G401 (cell line): ENCODE measurements at regions not wholly inside any gene's neighbourhood (a gene's known extent, or its start where the extent isn't known, plus 50 kb on each side); places are given as distances from the start of the nearest gene placed in this dataset.
"Not testable (repeated sequence)": the region's sequence is repeated elsewhere in the genome, so short reads cannot be mapped to it uniquely, and the experiment has no call there.

ENCODE experiments used
- DNase-seq: peaks from one replicate; pipeline ENCODE4 v3.0.0-alpha.2; 2015; ENCODE audit warnings: low spot score
- in situ Hi-C: cut with HindIII; loops from 2 replicates; pipeline ENCODE4 v1.10.0; 2016; ENCODE audit warnings: low sequenced_read_pairs, mixed read lengths

DNA sequence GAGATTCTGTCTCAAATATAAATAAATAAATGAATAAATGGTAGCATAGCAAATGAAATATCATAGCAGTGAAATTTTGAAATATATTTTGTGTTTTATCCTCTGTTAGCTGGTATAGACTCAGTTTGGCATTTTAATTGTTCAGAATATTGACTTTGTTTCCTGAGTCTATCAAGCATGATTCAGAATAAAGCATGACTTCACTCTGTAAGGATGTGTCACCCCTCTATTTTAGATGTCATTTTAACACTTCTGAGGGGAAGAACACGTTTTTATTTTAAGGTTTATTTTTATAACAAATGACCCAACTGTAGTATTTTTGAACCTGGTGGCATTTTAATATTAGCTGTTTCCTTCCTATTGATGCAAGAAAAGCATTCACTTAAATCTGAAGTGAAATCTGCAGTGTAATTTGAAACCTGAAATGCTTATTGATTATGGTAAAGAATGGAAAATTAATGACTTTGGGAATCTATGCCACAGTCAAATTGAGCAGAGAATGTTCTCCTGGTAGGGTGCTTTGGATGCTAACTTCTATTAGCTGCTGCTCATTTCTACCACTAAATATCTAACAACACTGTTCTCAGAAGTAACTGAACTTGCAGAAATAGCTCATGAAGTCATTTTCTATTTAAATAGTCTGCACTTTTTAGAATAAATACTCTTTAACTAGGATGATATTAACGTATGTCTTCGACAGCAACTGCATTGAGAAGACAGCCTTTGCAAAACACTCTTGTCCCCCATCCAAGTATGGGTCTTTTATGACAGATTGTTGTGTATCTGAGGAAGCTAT, 114.2 kb downstream of the SOX4 start:
- in situ Hi-C loops: no loop called here
- no peak for DNase-seq

DNA sequence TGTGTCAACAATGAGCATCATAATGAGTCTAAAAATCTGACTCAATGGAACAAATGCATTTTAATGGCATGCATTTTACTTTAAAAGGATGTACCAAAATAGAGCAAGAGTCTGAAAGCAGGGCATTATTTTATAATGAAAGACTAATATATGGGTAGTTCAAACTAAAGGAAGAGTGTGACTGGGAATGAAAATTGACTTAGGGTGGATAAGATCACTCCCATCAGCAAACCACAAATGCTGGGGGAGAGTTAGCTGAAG, 114.7 kb downstream of the SOX4 start:
- in situ Hi-C loops: no loop called here
- no peak for DNase-seq

DNA sequence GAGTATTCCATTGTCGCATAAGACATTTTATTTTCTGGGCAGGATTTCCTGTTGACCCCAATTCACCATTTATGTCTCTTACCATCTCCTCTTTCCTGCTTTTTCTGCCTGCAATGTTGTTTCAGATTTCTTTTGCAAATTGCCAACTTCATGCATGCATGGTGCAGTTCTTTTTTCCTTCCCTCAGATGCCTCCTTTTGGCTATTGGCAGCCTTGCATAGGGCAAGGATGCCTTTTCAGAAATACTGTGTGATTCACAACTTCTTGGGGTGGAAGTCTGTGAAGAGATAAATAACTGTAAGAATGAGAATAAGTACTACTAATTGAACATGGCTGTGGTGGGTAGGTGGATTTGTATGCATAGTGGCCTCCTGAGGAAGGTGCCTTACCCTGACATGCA, 116.7 kb downstream of the SOX4 start:
- in situ Hi-C loops: no loop called here
- DNase-seq: no peak

DNA sequence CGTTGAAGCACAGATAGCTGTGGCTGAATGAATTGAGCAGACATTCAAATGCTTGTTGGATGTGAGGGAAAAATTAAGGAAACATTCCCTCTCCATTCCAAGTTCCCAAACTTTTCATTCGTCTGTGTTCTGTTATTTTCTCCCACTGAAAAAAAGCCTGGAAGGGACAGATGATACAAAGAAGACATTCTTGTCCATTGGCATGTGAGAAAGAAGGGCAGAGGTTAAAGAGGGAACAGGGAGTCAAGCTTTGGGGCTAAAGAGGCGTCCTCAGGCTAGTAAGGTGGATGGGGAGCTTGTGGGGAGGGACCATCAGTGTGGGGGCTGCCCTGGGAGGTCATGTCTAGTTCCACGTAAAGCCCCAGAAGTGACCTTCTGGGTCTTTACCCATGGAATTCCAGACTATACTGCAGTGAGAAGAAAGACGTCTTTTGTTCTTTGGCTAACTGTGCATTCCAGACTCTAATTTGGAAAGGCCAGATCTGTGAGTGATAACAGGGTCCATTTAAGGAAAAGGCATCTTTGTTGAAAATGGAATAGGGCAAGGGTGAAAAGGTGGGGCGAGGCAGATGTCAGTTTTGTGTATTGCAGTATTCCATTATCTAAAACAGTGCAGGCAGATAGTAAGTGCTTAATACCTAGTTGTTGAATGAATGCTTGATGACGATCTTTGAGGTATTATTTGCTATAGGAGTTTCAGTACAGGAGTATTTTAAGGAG, 117.5 kb downstream of the SOX4 start:
- in situ Hi-C loops: no loop called here
- no peak for DNase-seq

DNA sequence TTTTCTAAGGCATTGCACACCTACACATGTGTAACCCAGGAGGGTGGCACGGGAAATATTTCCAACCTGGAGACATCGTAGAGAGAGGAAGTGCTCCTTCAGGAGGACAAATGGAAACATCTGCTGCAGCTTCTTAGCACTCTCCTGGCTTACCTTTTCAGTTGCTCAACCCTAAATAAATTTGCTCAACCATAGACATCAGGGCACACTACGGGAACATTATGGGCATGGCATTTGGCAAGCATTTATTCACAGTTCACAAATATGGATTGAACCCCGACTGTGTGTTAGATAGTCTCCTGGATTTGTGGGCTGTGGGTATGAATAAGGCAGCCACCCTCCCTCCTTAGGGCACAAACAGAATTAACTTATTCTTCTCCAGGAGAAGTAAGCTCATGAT, 118.7 kb downstream of the SOX4 start:
- in situ Hi-C loops: no loop called here
- DNase-seq: no peak

DNA sequence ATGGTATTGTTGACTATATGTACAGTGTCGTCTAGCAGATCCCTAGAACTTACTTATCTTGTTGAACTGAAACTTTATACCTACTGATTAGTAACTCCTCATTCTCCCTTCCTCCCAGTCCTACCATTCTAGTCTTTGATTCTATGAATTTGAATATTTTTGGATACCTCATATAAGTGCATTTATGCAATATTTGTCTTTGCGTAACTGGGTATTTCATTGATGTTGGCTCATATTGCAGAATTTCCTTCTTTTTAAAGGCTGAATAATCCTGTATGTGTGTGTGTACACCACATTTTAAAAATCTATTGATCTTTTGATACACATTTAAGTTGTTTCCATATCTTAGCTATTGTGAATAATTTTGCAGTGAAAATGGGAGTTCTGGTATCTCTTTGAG, 119.9 kb downstream of the SOX4 start:
- in situ Hi-C loops: no loop called here
- no peak for DNase-seq

DNA sequence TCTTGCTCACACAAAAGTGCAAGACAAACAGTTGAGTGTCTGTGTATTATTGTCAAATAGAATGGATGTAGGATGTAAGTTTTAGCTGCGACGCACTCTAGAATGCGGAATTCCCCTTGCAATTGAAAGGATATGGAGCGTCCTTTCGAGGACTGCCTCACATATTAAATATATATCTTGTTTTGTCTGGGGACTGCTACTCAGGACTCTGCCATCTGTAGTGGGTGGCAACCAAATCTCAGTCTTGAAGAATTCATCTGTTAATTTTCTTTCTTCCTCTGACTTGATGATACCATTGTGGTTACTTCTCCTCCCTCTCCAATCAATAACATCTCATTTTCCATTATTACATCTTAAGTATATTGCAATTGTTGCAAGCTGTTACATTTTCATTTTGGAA, 121.6 kb downstream of the SOX4 start:
- in situ Hi-C loops: no loop called here
- no peak for DNase-seq

DNA sequence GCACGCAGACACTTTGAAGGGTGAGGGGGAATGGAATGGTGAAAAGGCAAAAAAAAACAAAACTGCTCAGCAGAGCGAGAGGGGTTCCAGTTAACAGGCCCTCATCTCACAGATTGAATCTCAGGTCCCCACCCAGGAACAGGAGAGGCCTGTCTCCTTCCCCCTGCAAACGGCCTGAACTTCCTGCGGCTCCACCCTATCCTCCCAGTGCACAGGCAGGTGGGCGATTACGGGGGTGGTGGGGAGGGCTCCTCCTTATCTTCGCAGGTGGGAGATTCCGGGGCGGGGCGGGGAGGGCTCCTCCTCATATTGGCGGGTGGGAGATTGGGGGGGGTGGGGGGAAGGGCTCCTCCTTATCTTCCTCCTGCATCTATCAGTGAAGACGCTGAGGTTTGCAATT, 129.0 kb downstream of the SOX4 start:
- no peak for DNase-seq
- in situ Hi-C loops: no loop called here

DNA sequence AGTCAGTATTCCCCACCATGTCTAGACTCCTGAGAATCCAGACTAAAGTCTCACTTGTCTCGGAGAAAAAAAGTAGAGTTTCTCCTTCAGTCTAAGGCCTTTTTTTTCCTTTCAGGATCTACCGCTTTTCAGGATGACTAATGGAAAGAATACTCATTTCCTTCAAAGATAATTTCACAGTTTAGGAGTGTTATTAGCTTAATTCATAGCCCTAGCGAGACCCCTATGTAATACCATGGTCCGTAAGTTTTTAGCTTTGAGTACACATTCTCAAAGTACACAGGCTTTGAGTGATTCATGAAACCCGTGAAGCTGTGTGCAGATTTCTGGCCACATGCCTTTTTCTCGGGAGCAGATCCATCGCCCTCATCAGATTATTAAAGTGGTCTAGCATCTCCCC, 133.1 kb downstream of the SOX4 start:
- in situ Hi-C loops: no loop called here
- DNase-seq: no peak

DNA sequence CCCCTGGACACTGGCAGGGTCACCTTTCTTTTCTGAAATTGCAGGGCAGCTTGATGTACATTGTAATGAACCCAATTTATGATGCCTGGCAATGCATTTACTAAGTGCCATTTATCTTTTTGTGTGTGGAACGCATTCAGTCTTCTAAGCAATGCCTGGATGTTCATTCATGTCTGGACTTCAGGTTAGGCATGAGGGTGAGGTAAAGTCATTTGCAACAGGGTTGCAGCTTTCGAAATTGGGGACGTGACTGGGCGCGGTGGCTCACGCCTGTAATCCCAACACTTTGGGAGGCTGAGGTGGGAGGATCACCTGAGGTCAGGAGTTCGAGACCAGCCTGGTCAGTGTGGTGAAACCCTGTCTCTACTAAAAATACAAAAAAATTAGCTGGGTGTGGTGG, 134.6 kb downstream of the SOX4 start:
- in situ Hi-C loops: no loop called here

DNA sequence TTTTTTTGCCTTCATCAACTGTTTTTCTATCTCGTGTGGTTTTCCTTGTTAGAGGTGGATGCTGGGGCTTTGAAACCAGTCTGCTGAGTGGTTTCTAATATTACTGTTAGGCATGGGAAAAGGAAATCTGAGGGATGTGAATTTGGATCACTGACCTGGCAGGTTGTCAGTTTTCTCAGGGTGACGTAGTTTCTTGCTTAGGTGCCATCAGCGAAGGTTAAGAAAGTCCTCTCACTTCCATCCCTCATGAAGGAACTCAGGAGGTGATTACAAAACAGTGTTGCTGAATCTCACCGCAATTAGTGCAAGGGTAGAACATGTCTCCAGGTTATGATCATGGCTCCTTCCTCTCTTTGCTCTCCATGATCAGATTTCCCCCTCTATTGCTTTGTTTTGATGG, 135.9 kb downstream of the SOX4 start:
- no peak for DNase-seq
- in situ Hi-C loops: no loop called here

More for the DNA sequence above, 134.6 kb downstream of the SOX4 start:
- no peak for DNase-seq

DNA sequence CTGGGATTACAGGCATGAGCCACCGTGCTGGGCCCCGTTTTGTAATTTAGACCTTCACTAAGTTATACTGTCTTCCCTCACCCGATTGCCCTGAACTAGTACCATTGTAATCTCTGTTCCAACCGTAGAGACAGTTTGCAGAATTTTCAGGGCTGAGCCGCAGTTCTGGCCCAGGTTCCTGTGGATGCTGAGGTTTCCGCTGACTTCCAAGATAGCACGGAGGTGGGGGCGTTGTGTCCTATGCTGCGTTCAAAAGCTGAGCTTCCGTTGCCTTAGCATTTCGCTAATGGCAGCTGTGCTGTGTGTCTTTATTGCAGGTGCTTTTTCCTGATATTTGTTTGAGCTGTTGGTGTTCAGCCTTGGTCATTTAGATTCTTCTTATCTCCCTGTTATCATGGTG, 137.0 kb downstream of the SOX4 start:
- in situ Hi-C loops: no loop called here
- no peak for DNase-seq

DNA sequence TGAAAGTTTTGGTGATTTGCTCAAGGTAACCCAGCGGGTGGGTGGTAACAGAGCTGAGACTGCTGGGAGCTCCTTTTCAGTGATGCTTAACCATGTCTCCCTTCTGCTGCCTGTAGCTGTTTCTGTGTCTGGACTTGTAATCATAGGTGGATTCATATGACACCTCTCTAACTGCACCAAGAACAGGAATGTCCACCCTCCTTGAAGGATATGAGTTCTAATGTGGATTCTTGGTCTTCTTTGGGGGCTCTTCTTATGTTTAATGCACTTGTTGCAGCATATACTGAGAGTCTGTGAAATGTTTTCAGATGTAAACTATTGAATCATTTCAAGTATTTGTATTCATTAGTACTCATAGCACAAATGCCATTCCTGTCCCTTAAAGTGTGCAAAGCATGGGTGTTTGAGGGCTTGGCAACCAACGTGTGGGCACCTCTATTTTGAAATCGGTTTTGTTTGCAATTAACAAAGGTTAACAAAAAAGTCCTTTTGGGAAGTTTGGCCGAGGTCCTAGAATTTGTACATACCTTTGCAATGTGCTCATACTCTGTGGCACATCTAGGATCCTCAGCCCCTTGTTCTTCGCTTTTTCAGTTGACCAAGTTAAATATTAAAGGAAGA, 138.0 kb downstream of the SOX4 start:
- in situ Hi-C loops: no loop called here
- DNase-seq: no peak

DNA sequence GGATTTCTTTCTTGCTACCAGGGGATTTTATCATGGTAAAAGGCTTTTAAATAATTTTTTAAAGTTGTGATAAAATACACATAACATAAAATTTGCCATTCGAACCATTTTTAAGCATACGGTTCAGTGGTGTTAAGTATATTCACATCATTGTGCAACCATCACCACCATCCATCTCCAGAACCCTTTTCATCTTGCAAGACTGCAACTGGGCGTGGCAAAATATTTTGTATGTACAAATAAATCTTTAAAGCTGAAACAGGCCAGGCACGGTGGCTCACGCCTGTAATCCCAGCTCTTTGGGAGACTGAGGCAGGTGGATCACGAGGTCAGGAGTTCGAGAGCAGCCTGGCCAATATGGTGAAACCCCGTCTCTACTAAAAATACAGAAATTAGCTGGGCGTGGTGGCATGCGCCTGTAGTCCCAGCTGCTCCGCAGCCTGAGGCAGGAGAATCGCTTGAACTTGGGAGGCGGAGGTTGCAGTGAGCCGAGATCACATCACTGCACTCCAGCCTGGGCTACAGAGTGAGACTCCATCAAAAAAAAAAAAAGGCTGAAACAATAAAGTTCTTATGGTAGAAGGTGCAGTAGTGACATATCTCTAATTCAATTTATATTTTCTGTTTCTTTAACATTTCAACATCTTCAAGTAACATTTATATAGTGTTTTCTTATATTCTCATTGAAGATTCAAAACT, 138.6 kb downstream of the SOX4 start:
- DNase-seq, in situ Hi-C loops: not testable (repeated sequence)

DNA sequence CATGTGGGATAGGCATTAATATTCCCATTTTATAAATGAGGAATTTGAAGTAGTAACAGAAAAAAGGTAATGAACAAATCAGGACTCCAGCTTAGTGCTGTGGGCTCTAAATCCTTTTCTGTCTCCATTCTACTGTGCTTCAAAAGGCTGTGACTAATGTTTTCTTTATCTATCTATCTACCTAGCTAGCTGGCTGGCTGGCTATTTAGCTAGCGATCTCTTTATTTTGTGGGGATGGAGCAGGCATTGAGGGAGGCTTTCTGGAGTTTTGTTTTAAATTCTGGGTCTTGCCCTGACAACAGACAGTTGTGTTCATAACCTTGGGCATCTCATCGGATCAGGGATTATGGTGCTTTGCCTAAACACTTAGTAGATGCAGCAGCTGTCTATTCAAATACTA, 139.2 kb downstream of the SOX4 start:
- no peak for DNase-seq
- in situ Hi-C loops: no loop called here

DNA sequence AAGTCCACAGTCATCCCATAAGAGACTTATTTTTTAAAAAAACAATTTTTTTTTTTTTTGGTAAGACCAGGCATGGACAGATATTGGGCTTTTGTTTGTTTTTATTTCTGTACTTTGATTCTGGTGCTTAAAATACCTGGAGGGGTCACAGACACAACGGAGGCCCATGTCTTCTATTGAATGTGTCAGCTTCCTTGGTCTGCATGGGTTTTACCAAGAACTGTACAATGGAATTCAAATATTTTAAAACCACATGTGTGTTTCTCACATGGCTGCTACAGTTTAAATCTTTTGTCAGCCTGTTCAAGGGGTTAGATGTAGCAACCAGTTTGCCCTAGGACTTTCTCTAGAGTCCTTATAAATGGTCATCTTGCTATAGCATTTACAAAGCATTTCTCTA, 139.8 kb downstream of the SOX4 start:
- no peak for DNase-seq
- in situ Hi-C loops: no loop called here

DNA sequence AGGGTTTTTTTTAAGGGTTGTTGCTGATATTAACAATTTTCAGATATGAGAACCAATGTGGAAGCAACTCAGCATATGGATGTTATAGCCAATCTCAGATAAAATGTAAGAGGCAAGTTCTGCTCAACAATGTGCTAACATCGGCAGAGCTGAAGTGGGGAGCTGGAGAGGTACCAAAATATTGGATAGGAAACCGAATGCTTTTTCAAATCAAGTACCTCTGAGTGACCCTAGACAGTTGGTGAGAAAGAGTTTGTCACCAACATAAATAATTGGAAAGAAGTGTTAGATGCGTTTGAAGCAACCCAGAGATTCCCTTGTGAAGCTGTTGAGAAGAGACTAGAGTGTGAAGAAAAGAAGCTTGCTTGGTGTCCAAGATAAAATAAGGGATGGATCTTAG, 140.7 kb downstream of the SOX4 start:
- in situ Hi-C loops: no loop called here

DNA sequence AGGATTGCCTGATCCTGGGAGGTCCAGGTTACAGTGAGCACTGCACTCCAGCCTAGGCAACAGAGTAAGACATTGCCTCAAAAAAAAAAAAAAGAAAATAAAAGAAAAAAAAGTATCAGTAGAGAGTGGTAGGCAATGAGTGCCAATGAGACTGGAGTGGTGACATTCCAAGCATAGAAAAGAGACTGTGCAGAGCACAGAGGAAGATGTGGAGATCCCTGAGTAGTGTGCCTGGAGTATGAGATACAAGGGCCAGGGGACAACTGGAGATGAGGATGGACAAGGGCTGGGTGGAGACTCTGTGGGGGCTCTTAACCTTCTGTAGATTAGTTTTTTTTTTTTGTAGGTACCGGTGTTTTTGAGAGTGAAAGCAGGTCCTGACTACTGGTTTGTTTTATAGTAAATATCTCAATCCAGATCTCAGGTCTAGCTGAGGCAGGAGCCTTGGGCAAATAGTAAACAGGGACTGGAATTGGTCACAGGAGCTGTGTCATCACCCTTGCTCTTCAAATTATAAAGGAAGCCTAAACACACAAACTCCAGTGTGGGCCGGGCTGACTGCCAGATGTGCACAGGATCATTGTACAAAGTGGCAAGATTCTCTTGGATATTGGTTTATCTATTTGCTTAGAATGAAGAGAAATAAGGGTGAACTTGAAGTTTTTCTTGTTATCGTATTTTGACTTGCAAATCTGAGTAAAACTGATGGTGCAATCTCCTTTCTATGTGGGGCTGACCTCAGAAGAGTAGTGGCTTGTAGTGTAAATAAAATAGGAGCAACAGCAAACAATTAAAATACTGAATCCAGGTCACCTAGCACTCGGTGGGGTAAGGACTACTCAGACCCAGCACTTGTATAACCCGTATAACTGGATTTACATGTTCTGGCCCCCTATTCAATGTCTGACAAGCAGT, 144.9 kb downstream of the SOX4 start:
- DNase-seq: no peak
- in situ Hi-C loops: no loop called here

More for the DNA sequence above, 140.7 kb downstream of the SOX4 start:
- DNase-seq: no peak

DNA sequence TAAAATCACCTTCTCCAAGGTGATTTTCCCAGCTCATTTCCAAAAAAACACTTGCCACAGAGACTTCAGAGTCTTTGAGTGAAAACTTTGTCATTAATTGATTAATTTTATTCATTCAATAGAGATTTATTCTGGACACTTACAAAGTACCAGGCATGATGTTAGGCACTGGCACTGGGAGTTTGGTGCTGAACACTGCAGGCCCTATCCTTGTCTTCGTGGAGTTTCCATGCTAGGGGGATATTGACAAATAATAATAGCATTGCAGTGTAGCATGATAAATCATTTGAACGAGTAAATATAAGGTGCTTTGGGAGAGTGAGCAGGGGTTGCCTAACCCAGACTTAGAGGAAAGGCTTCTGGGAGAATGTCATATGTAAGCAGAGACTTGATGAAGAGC, 145.7 kb downstream of the SOX4 start:
- in situ Hi-C loops: no loop called here
- no peak for DNase-seq
